ENCODE measurements at regions not wholly inside any gene's neighbourhood (a gene's known extent, or its start where the extent isn't known, plus 50 kb on each side); places are given as distances from the start of the nearest gene placed in this dataset.

DNA sequence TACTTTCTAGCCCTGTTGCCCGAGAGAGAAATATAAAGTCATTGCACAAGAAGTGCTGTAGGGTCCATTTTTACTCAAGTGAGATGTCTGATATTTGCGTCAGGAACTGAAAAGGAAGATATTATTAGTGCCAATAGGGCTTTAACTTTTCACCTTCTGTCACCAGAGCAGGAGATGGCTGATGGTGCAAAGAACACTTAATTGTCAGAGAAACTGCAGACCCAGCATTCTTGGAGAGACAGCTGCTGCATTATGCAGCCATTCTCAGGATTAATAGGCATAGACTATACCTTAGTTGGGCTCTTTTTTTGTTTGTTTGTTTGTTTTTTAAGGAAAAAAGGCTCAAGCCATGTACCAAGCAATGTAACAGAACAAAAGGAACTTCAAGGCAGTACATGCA, 179.4 kb downstream of the RPS12 start:
- H3K27ac ChIP-seq = no peak overlapping the region
- no peaks in the 10 kb centered on the region for H3K9me3 ChIP-seq
- no peaks in the 10 kb centered on the region for H3K4me1 ChIP-seq (replicated peaks)
- 87% methylated on average over 2 of the region's 2 CpGs for WGBS
- intact Hi-C loops (cut with DNase I) = no loop called here
- no peak for DNase-seq (ENCODE audit: low spot score)
- H3K36me3 ChIP-seq = no peaks in the 10 kb centered on the region
- H3K4me3 ChIP-seq = no peak overlapping the region
- H3K27me3 ChIP-seq (replicated peaks; ENCODE audit: insufficient read depth) = no peaks in the 10 kb centered on the region
- no peak for TF ChIP-seq POLR2AphosphoS5 (IDR thresholded peaks at IDR 0.05)

- H3K9me3 ChIP-seq = no peaks in the 10 kb centered on the region
- DNase-seq (ENCODE audit: low spot score) = no peak
- WGBS = 95% methylated on average over 5 of the region's 5 CpGs
- intact Hi-C loops (cut with DNase I) = no loop called here
- no peak overlapping the region for H3K27ac ChIP-seq
- H3K36me3 ChIP-seq = no peaks in the 10 kb centered on the region
- no peak overlapping the region for H3K4me3 ChIP-seq
- H3K27me3 ChIP-seq (replicated peaks; ENCODE audit: insufficient read depth) = no peaks in the 10 kb centered on the region
- H3K4me1 ChIP-seq (replicated peaks) = no peaks in the 10 kb centered on the region
- TF ChIP-seq POLR2A (IDR thresholded peaks at IDR 0.05) (no peak), CTCF (IDR thresholded peaks at IDR 0.05) (no peak), POLR2AphosphoS5 (IDR thresholded peaks at IDR 0.05) (no peak)
Measured at GRCh38 chr6:132995009-132995408, 180.6 kb downstream of the RPS12 start.

- Histone ChIP-seq H3K27ac (no peak overlapping the region), H3K27me3 (replicated peaks; ENCODE audit: insufficient read depth) (no peaks in the 10 kb centered on the region), H3K9me3 (no peaks in the 10 kb centered on the region), H3K4me1 (replicated peaks) (no peaks in the 10 kb centered on the region), H3K36me3 (no peaks in the 10 kb centered on the region), H3K4me3 (no peak overlapping the region)
- TF ChIP-seq CTCF (IDR thresholded peaks at IDR 0.05) = no peak
- no peak for TF ChIP-seq POLR2AphosphoS5 (IDR thresholded peaks at IDR 0.05)
- no peak for TF ChIP-seq POLR2A (IDR thresholded peaks at IDR 0.05)
- 89% methylated on average over 3 of the region's 3 CpGs for WGBS
- DNase-seq (ENCODE audit: low spot score) = no peak
- intact Hi-C loops (cut with DNase I) = no loop called here
Measured at GRCh38 chr6:132995432-132995831, 181.1 kb downstream of the RPS12 start.

DNA sequence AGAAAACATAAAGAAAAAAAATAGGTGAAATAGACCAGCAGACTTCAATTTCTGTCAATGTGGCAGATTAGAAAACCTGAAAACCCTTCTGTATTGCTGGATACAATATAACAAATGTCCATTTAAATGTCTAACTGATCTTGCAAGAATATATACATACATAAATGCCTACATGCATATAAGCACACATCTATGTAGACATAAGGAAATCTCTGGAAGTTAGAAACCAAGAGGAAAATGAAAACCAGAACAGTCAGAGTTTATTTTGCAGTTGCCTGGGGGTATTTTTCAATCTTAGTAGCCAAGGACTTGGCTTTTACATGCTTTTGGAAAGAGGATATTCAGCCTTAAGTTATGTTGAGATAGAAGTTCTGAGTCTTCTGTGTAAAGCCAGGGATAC, 184.0 kb downstream of the RPS12 start:
- Histone ChIP-seq H3K36me3 (no peaks in the 10 kb centered on the region), H3K4me1 (replicated peaks) (no peaks in the 10 kb centered on the region), H3K9me3 (no peaks in the 10 kb centered on the region), H3K4me3 (no peak overlapping the region), H3K27ac (no peak overlapping the region), H3K27me3 (replicated peaks; ENCODE audit: insufficient read depth) (no peaks in the 10 kb centered on the region)
- DNase-seq (ENCODE audit: low spot score) = no peak
- intact Hi-C loops (cut with DNase I) = no loop called here
- TF ChIP-seq POLR2AphosphoS5 (IDR thresholded peaks at IDR 0.05) = no peak
- TF ChIP-seq CTCF (IDR thresholded peaks at IDR 0.05) = no peak
- no peak for TF ChIP-seq POLR2A (IDR thresholded peaks at IDR 0.05)

DNA sequence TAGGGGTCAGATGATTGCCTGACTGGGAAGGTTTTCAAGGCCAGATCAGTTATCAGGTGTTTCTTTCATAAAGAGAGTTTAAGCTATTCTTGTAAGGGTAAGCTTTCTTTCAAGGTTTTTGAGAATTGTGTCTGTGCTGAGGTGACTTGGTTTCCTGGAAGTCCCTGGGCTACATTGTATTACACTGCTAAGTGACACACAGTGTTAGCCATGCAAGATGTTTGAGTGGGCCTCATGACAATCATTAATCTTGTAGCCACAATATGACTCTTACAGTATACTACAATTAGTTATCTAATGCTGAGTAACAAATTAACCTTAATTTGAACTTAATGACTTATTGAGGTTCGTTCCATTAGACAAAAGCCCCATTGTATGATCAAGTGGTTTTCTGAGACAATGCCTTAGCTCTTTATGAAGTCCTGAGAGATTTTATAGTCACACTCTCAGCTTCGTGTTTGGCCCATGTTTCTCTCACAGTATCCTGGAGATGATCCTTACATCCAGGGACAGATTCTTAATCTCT, 186.7 kb downstream of the RPS12 start:
- Histone ChIP-seq H3K4me1 (replicated peaks) (no peaks in the 10 kb centered on the region), H3K4me3 (no peak overlapping the region), H3K9me3 (no peaks in the 10 kb centered on the region), H3K27me3 (replicated peaks; ENCODE audit: insufficient read depth) (no peaks in the 10 kb centered on the region), H3K36me3 (no peaks in the 10 kb centered on the region), H3K27ac (no peak overlapping the region)
- 51% methylated on average over 2 of the region's 2 CpGs for WGBS
- DNase-seq (ENCODE audit: low spot score) = no peak
- TF ChIP-seq CTCF (IDR thresholded peaks at IDR 0.05) = no peak
- no peak for TF ChIP-seq POLR2A (IDR thresholded peaks at IDR 0.05)
- TF ChIP-seq POLR2AphosphoS5 (IDR thresholded peaks at IDR 0.05) = no peak
- intact Hi-C loops (cut with DNase I) = no loop called here

Data from prostate gland (tissue), 2 donors.